ENCODE measurements at regions not wholly inside any gene's neighbourhood (a gene's known extent, or its start where the extent isn't known, plus 50 kb on each side); places are given as distances from the start of the nearest gene placed in this dataset.

DNA sequence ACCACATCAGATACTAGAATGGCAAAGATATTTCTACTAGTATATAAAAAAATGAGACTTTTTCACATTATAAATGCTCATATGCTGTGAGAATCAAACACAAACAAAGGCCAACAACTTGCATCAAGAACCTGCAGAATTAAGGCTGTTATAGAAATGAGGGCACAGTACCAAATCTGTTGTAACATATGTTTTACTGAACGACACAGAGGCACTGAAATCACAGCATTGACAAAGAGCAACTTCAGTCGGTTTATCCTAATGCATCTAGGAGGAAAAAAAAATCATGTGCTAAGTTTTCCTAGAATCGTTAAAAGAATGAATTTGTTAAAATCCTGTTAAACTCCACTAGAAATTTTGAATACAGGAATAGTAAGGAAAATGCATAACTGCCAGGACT is 617.4 kb upstream of the NETO1 start:
- WGBS, 2 donors (ENCODE audit: low coverage in 1 of 2) = 29 to 66% methylated on average over 3 of the region's 3 CpGs
- Histone ChIP-seq H3K36me3 (no peaks in the 10 kb centered on the region), H3K9me3 (no peaks in the 10 kb centered on the region), H3K4me3 (no peak overlapping the region), H3K27ac (no peak overlapping the region), H3K27me3 (no peaks in the 10 kb centered on the region), H3K4me1 (no peaks in the 10 kb centered on the region)
- no peak for ATAC-seq
- TF ChIP-seq EP300 (IDR thresholded peaks at IDR 0.05) = no peak
- TF ChIP-seq POLR2A (IDR thresholded peaks at IDR 0.05) = no peak
- TF ChIP-seq, protein P1, sequence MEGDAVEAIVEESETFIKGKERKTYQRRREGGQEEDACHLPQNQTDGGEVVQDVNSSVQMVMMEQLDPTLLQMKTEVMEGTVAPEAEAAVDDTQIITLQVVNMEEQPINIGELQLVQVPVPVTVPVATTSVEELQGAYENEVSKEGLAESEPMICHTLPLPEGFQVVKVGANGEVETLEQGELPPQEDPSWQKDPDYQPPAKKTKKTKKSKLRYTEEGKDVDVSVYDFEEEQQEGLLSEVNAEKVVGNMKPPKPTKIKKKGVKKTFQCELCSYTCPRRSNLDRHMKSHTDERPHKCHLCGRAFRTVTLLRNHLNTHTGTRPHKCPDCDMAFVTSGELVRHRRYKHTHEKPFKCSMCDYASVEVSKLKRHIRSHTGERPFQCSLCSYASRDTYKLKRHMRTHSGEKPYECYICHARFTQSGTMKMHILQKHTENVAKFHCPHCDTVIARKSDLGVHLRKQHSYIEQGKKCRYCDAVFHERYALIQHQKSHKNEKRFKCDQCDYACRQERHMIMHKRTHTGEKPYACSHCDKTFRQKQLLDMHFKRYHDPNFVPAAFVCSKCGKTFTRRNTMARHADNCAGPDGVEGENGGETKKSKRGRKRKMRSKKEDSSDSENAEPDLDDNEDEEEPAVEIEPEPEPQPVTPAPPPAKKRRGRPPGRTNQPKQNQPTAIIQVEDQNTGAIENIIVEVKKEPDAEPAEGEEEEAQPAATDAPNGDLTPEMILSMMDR (IDR thresholded peaks at IDR 0.05) = no peak
- TF ChIP-seq POLR2AphosphoS5 (IDR thresholded peaks at IDR 0.05) = no peak

DNA sequence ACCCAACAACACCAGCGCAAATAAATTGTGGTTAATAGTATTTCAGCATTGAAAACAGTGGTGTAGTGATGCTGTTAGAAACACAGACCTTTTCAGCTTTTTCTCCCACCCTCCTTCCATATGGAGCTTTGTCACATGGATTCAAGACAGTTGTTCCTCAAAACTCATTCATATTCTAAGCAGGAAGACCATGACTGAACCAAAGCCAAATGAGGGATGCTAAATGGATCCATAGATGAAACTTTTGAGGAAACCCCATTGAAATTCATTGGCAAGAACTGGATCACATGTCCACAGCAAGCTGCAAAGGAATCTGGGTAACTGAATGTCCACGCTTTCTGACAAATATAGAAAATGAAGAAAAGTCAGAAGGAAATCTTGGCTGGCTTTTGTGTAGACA is 615.1 kb upstream of the NETO1 start:
- Histone ChIP-seq H3K27me3 (no peaks in the 10 kb centered on the region), H3K27ac (no peak overlapping the region), H3K4me3 (no peak overlapping the region), H3K36me3 (no peaks in the 10 kb centered on the region), H3K9me3 (no peaks in the 10 kb centered on the region), H3K4me1 (no peaks in the 10 kb centered on the region)
- no peak for ATAC-seq
- WGBS, 2 donors (ENCODE audit: low coverage in 1 of 2) = 88 to 93% methylated on average over 2 of the region's 2 CpGs
- TF ChIP-seq, protein P1 (IDR thresholded peaks at IDR 0.05) = no peak
- no peak for TF ChIP-seq EP300 (IDR thresholded peaks at IDR 0.05)
- TF ChIP-seq POLR2AphosphoS5 (IDR thresholded peaks at IDR 0.05) = no peak
- no peak for TF ChIP-seq POLR2A (IDR thresholded peaks at IDR 0.05)

DNA sequence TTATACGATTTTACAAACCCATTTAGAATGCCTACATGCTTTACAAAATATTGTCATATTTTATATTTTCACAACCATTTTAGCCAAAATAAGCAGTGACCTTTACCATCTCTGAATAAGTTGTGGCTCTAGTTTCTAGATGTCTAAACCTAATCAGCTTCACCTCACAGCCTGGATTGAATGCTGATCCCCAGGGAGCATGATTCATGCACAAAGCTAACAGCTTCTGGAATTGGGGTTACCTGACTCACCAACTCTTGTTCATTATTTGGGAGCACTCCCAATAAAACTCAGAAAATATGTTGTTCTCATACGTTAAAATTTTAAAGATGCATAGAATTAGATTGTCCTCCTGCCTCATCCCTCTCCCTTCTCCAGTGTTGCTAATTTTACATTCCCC is 611.7 kb upstream of the NETO1 start:
- WGBS, 2 donors (ENCODE audit: low coverage in 1 of 2) = 75 to 83% methylated on average over 2 of the region's 2 CpGs

DNA sequence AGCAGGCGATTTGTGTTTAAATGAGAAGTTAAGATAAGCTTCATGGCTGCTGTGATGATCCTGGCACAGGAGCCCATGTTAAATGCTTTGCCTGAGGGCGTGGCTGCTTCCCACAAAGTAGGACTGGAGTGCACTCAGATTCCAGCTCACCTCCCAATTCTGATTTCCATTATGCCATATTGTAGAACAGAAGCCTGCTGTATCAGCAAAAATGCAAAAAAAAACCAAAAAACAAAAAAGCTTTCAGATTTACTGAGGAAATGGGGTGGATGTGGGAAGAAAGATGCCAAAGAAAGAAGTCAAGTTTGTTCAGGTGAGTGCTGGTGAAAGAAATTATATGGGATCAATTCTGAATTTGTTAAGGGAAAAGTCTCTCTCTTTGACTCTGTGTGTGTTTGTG is 610.4 kb upstream of the NETO1 start:
- TF ChIP-seq POLR2A (IDR thresholded peaks at IDR 0.05) = no peak
- no peak for TF ChIP-seq POLR2AphosphoS5 (IDR thresholded peaks at IDR 0.05)
- TF ChIP-seq, protein P1 (IDR thresholded peaks at IDR 0.05) = no peak
- no peak for TF ChIP-seq EP300 (IDR thresholded peaks at IDR 0.05)
- Histone ChIP-seq H3K36me3 (no peaks in the 10 kb centered on the region), H3K9me3 (no peaks in the 10 kb centered on the region), H3K4me3 (no peak overlapping the region), H3K4me1 (no peaks in the 10 kb centered on the region), H3K27me3 (no peaks in the 10 kb centered on the region), H3K27ac (no peak overlapping the region)
- 73 to 86% methylated on average over 2 of the region's 2 CpGs for WGBS, 2 donors (ENCODE audit: low coverage in 1 of 2)
- ATAC-seq = no peak

More for the DNA sequence above, 611.7 kb upstream of the NETO1 start:
- no peaks in the 10 kb centered on the region for H3K27me3 ChIP-seq
- H3K9me3 ChIP-seq = no peaks in the 10 kb centered on the region
- no peaks in the 10 kb centered on the region for H3K36me3 ChIP-seq
- TF ChIP-seq POLR2AphosphoS5 (IDR thresholded peaks at IDR 0.05) (no peak), EP300 (IDR thresholded peaks at IDR 0.05) (no peak), POLR2A (IDR thresholded peaks at IDR 0.05) (no peak)
- TF ChIP-seq, protein P1 (IDR thresholded peaks at IDR 0.05) = no peak
- no peaks in the 10 kb centered on the region for H3K4me1 ChIP-seq
- no peak overlapping the region for H3K27ac ChIP-seq
- no peak for ATAC-seq
- no peak overlapping the region for H3K4me3 ChIP-seq

DNA sequence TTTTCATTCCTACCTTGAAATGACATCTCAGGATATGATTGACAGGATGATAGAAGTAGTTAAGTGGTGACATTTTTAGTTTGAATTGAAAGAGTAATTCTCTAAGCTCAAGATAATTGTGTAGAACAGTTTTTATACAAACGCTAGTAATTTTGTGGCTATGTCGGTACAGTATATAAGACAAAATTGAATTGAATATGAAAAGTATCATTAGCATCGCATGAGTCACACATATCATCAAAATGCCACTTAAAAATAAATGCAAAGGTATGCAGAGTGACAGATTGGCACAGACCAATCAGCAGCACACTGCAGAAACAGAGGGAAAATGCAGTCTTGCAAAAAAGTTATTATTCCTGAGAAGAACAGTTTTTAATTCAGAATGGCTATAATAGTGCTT is 608.2 kb upstream of the NETO1 start:
- Histone ChIP-seq H3K4me3 (no peak overlapping the region), H3K4me1 (no peaks in the 10 kb centered on the region), H3K9me3 (no peaks in the 10 kb centered on the region), H3K36me3 (no peaks in the 10 kb centered on the region), H3K27ac (no peak overlapping the region), H3K27me3 (no peaks in the 10 kb centered on the region)
- WGBS, 2 donors (ENCODE audit: low coverage in 1 of 2) = 72 to 79% methylated on average over 3 of the region's 3 CpGs
- no peak for ATAC-seq
- TF ChIP-seq, protein P1 (IDR thresholded peaks at IDR 0.05) = no peak
- TF ChIP-seq POLR2AphosphoS5 (IDR thresholded peaks at IDR 0.05) (no peak), EP300 (IDR thresholded peaks at IDR 0.05) (no peak), POLR2A (IDR thresholded peaks at IDR 0.05) (no peak)

Measured in gastroesophageal sphincter (tissue), 4 donors.